ENCODE measurements at regions not wholly inside any gene's neighbourhood (a gene's known extent, or its start where the extent isn't known, plus 50 kb on each side); places are given as distances from the start of the nearest gene placed in this dataset.

DNA sequence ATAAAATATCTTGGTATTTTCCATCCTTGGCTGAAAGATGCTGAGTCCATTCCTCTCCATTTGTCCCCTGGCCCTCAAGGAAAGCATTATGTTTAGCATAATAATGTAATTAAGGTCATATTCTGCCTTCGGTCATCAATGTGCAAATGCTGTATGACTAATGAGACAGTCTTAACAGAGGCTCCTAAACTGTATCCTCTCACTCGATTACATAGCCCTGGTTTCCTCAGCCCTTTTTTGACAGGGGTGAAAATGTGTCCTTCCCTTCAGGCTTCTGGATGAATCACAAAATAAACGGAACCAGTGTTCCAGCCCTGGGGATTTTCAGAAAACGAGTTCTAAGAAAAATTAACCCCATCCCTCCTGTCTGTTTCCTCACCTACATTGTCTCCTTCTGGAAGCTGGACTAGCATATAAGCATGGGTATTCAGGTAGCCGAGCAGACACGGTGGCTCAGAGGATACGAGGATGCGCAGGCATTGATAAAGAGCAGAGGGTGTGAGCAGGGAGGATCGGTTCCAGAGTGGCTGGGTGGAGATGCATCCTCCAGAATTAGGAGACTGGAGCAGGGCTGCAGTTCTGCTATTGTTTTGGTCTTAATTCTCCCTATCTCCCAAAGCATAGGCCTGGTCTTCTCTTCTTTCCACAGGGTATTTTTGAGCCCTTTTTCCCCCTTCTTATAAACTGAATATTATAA, 742.9 kb downstream of the TLR4 start:
- TF ChIP-seq ZFP36 (IDR thresholded peaks at IDR 0.05; ENCODE audit: borderline replicate concordance, partially characterized antibody) (no peak), RARB (CRISPR knock-in tag; IDR thresholded peaks at IDR 0.05) (no peak), SREBF2 (IDR thresholded peaks at IDR 0.05) (no peak), CHD2 (IDR thresholded peaks at IDR 0.05; ENCODE audit: low read length, partially characterized antibody) (no peak)
- TF ChIP-seq, protein P1, sequence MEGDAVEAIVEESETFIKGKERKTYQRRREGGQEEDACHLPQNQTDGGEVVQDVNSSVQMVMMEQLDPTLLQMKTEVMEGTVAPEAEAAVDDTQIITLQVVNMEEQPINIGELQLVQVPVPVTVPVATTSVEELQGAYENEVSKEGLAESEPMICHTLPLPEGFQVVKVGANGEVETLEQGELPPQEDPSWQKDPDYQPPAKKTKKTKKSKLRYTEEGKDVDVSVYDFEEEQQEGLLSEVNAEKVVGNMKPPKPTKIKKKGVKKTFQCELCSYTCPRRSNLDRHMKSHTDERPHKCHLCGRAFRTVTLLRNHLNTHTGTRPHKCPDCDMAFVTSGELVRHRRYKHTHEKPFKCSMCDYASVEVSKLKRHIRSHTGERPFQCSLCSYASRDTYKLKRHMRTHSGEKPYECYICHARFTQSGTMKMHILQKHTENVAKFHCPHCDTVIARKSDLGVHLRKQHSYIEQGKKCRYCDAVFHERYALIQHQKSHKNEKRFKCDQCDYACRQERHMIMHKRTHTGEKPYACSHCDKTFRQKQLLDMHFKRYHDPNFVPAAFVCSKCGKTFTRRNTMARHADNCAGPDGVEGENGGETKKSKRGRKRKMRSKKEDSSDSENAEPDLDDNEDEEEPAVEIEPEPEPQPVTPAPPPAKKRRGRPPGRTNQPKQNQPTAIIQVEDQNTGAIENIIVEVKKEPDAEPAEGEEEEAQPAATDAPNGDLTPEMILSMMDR (IDR thresholded peaks at IDR 0.05) = no peak

Measured in A549 (cell line).